SK-N-SH treated with all-trans-retinoic acid at 6 μM for 48 hours (cell line): ENCODE measurements at regions not wholly inside any gene's neighbourhood (a gene's known extent, or its start where the extent isn't known, plus 50 kb on each side); places are given as distances from the start of the nearest gene placed in this dataset.

Experiments
- BACH2 ChIP-seq: fragments of 250-450 bp; sonication (Bioruptor Pico); IDR thresholded peaks from 2 replicates; pipeline ENCODE4 v1.9.0; 2021; ENCODE audit warnings: mild to moderate bottlenecking, borderline replicate concordance
- CSDC2 ChIP-seq: fragments of 250-450 bp; sonication (Bioruptor Pico); IDR thresholded peaks from 2 replicates; pipeline ENCODE4 v1.5.0; 2020; ENCODE audit warnings: mild to moderate bottlenecking, moderate library complexity
- GLIS3 ChIP-seq: fragments of 250-450 bp; sonication (Bioruptor Pico); IDR thresholded peaks from 2 replicates; pipeline ENCODE4 v1.5.0; 2020; ENCODE audit warnings: mild to moderate bottlenecking, moderate library complexity
- ZC3H10 ChIP-seq: fragments of 250-450 bp; sonication (Bioruptor Pico); IDR thresholded peaks from 2 replicates; pipeline ENCODE4 v1.5.1; 2021; ENCODE audit warnings: mild to moderate bottlenecking, moderate library complexity
- ZFP30 ChIP-seq: fragments of 450-650 bp; formaldehyde crosslinking; IDR thresholded peaks from 2 replicates; pipeline ENCODE4 v1.5.0; 2022; ENCODE audit warnings: mild to moderate bottlenecking, moderate library complexity
- ZNF8 ChIP-seq: fragments of 450-650 bp; formaldehyde crosslinking; IDR thresholded peaks from 2 replicates; pipeline ENCODE4 v1.5.0; 2020; ENCODE audit warnings: mild to moderate bottlenecking, moderate library complexity
- TF ChIP-seq, protein P1 (sequence below): fragments of 250-450 bp; sonication (Bioruptor Pico); IDR thresholded peaks from 2 replicates; pipeline ENCODE4 v1.8.0; 2021; ENCODE audit warnings: low read depth, mild to moderate bottlenecking, moderate library complexity, borderline replicate concordance
- TF ChIP-seq, protein P2 (sequence below): fragments of 250-450 bp; sonication (Bioruptor Pico); IDR thresholded peaks from 2 replicates; pipeline ENCODE4 v1.8.0; 2020; ENCODE audit warnings: mild to moderate bottlenecking, moderate library complexity, borderline replicate concordance
- TF ChIP-seq, protein P3 (sequence below): fragments of 250-450 bp; sonication (Bioruptor Pico); IDR thresholded peaks from 2 replicates; pipeline ENCODE4 v1.5.0; 2020; ENCODE audit warnings: mild to moderate bottlenecking, moderate library complexity

DNA sequence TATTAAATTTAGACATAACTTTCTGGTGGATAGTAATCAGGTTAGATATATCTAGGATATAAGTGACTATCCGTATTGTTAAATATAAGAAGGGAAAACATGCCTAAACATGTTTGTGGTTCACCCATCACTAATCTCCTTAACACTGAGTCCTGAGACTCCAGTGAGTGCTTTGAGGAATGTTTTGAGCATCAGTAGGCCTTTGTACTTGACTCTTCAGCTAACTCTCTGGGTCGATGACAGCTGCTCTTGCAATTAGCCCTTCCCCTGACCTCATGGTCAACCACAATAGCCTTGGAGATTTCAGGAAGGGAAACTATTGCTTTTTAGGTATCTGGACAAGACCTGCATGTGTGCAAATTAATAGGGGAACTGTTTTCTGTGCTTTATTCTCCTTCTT lies 716.8 kb downstream of the EPHA4 start:
- TF ChIP-seq CSDC2 (no peak), ZFP30 (no peak), ZC3H10 (CRISPR knock-in tag) (no peak), BACH2 (CRISPR knock-in tag) (no peak), GLIS3 (CRISPR knock-in tag) (no peak), ZNF8 (CRISPR knock-in tag) (no peak)
- TF ChIP-seq, protein P1, sequence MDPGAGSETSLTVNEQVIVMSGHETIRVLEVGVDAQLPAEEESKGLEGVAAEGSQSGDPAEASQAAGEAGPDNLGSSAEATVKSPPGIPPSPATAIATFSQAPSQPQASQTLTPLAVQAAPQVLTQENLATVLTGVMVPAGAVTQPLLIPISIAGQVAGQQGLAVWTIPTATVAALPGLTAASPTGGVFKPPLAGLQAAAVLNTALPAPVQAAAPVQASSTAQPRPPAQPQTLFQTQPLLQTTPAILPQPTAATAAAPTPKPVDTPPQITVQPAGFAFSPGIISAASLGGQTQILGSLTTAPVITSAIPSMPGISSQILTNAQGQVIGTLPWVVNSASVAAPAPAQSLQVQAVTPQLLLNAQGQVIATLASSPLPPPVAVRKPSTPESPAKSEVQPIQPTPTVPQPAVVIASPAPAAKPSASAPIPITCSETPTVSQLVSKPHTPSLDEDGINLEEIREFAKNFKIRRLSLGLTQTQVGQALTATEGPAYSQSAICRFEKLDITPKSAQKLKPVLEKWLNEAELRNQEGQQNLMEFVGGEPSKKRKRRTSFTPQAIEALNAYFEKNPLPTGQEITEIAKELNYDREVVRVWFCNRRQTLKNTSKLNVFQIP = no peak
- TF ChIP-seq, protein P2, sequence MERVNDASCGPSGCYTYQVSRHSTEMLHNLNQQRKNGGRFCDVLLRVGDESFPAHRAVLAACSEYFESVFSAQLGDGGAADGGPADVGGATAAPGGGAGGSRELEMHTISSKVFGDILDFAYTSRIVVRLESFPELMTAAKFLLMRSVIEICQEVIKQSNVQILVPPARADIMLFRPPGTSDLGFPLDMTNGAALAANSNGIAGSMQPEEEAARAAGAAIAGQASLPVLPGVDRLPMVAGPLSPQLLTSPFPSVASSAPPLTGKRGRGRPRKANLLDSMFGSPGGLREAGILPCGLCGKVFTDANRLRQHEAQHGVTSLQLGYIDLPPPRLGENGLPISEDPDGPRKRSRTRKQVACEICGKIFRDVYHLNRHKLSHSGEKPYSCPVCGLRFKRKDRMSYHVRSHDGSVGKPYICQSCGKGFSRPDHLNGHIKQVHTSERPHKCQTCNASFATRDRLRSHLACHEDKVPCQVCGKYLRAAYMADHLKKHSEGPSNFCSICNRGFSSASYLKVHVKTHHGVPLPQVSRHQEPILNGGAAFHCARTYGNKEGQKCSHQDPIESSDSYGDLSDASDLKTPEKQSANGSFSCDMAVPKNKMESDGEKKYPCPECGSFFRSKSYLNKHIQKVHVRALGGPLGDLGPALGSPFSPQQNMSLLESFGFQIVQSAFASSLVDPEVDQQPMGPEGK = no peak
- TF ChIP-seq, protein P3, sequence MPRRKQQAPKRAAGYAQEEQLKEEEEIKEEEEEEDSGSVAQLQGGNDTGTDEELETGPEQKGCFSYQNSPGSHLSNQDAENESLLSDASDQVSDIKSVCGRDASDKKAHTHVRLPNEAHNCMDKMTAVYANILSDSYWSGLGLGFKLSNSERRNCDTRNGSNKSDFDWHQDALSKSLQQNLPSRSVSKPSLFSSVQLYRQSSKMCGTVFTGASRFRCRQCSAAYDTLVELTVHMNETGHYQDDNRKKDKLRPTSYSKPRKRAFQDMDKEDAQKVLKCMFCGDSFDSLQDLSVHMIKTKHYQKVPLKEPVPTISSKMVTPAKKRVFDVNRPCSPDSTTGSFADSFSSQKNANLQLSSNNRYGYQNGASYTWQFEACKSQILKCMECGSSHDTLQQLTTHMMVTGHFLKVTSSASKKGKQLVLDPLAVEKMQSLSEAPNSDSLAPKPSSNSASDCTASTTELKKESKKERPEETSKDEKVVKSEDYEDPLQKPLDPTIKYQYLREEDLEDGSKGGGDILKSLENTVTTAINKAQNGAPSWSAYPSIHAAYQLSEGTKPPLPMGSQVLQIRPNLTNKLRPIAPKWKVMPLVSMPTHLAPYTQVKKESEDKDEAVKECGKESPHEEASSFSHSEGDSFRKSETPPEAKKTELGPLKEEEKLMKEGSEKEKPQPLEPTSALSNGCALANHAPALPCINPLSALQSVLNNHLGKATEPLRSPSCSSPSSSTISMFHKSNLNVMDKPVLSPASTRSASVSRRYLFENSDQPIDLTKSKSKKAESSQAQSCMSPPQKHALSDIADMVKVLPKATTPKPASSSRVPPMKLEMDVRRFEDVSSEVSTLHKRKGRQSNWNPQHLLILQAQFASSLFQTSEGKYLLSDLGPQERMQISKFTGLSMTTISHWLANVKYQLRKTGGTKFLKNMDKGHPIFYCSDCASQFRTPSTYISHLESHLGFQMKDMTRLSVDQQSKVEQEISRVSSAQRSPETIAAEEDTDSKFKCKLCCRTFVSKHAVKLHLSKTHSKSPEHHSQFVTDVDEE (CRISPR knock-in tag) = no peak
